HEK293 (cell line): ENCODE measurements at regions not wholly inside any gene's neighbourhood (a gene's known extent, or its start where the extent isn't known, plus 50 kb on each side); places are given as distances from the start of the nearest gene placed in this dataset.

Source experiments
- CTCF ChIA-PET: fragments of 350-600 bp; formaldehyde crosslinking; extraction: SDS; loops from one replicate; lab custom pipeline; 2021; ENCODE audit warnings: antibody characterized with exemption; lab: Yijun Ruan, JAX
- POLR2A ChIA-PET: fragments of 300-600 bp; formaldehyde crosslinking; extraction: SDS; loops from one replicate; lab custom pipeline; 2020; ENCODE audit warnings: antibody characterized with exemption, inconsistent platforms; lab: Yijun Ruan, JAX
- H3K27ac ChIP-seq: fragments of 200-500 bp; sonication (Bioruptor generic); 2 replicates; pipeline ENCODE4 v1.5.1; 2014; ENCODE audit warnings: low read depth, low read length, control low read depth, inconsistent platforms; ENCODE audit errors: extremely low read depth
- H3K36me3 ChIP-seq, 2 experiments: fragments of 200-500 bp in 1 of 2; sonication (Bioruptor generic) in 1 of 2; 1 replicate in 1 of 2; 2 replicates in 1 of 2; pipeline ENCODE4 v1.5.1; 2014 to 2017; ENCODE audit warnings: inconsistent platforms in 2 of 2, low read length in 2 of 2; ENCODE audit not compliant: control insufficient read depth in 2 of 2, insufficient read depth in 1 of 2
- H3K4me1 ChIP-seq: fragments of 200-500 bp; sonication (Bioruptor generic); 2 replicates; pipeline ENCODE4 v1.5.1; 2014; ENCODE audit warnings: mild to moderate bottlenecking, low read length, inconsistent platforms; ENCODE audit not compliant: control insufficient read depth, insufficient read depth
- H3K4me3 ChIP-seq: 2 replicates; pipeline ENCODE4 v1.5.1; 2011; ENCODE audit warnings: low read depth, mild to moderate bottlenecking, control low read depth, low read length, moderate library complexity
- H3K9me3 ChIP-seq: fragments of 200-500 bp; sonication (Bioruptor generic); 2 replicates; pipeline ENCODE4 v1.5.1; 2014; ENCODE audit warnings: low read depth, low read length, inconsistent platforms; ENCODE audit not compliant: control insufficient read depth, insufficient read depth
- BCL11B ChIP-seq: fragments of 450-650 bp; formaldehyde crosslinking; IDR thresholded peaks from 2 replicates; pipeline ENCODE4 v1.5.1; 2016; ENCODE audit warnings: low read depth, missing biosample characterization, missing genetic modification characterization
- CTCF ChIP-seq: fragments of 450-650 bp; formaldehyde crosslinking; IDR thresholded peaks from 2 replicates; pipeline ENCODE4 v1.5.1; 2016; ENCODE audit warnings: missing biosample characterization, missing genetic modification characterization
- ELK4 ChIP-seq: IDR thresholded peaks from 2 replicates; pipeline ENCODE4 v1.6.1; 2011; ENCODE audit warnings: mild to moderate bottlenecking, low read depth, low read length, borderline replicate concordance
- GLI4 ChIP-seq: fragments of 450-650 bp; formaldehyde crosslinking; IDR thresholded peaks from 2 replicates; pipeline ENCODE4 v1.5.1; 2016; ENCODE audit warnings: missing biosample characterization, missing genetic modification characterization
- MYNN ChIP-seq: fragments of 450-650 bp; formaldehyde crosslinking; IDR thresholded peaks from 2 replicates; pipeline ENCODE4 v1.5.1; 2016; ENCODE audit warnings: missing biosample characterization, missing genetic modification characterization, borderline replicate concordance
- MZF1 ChIP-seq: fragments of 450-650 bp; formaldehyde crosslinking; IDR thresholded peaks from 2 replicates; pipeline ENCODE4 v1.5.1; 2017; ENCODE audit warnings: missing biosample characterization, missing genetic modification characterization, borderline replicate concordance
- OVOL3 ChIP-seq: fragments of 450-650 bp; formaldehyde crosslinking; IDR thresholded peaks from 2 replicates; pipeline ENCODE4 v1.5.1; 2016; ENCODE audit warnings: missing biosample characterization, missing genetic modification characterization
- SCRT2 ChIP-seq: fragments of 450-650 bp; formaldehyde crosslinking; IDR thresholded peaks from 2 replicates; pipeline ENCODE4 v1.5.1; 2016; ENCODE audit warnings: missing biosample characterization, missing genetic modification characterization
- SETDB1 ChIP-seq: IDR thresholded peaks from one replicate; pipeline ENCODE4 v1.6.1; 2017; ENCODE audit warnings: mild to moderate bottlenecking, low read length, moderate library complexity, mixed read lengths; ENCODE audit not compliant: insufficient read length
- WT1 ChIP-seq: fragments of 450-650 bp; formaldehyde crosslinking; IDR thresholded peaks from 2 replicates; pipeline ENCODE4 v1.5.1; 2016; ENCODE audit warnings: missing biosample characterization, missing genetic modification characterization
- YY1 ChIP-seq: fragments of 450-650 bp; formaldehyde crosslinking; IDR thresholded peaks from 2 replicates; pipeline ENCODE4 v1.5.1; 2018; ENCODE audit warnings: missing biosample characterization, missing genetic modification characterization
- ZBTB10 ChIP-seq: fragments of 450-650 bp; formaldehyde crosslinking; IDR thresholded peaks from 2 replicates; pipeline ENCODE4 v1.5.1; 2016; ENCODE audit warnings: missing biosample characterization, missing genetic modification characterization
- ZFHX2 ChIP-seq: fragments of 450-650 bp; formaldehyde crosslinking; conservative IDR thresholded peaks from 2 replicates; pipeline ENCODE4 v1.5.1; 2016; ENCODE audit warnings: missing biosample characterization, missing genetic modification characterization
- ZFP41 ChIP-seq: fragments of 450-650 bp; formaldehyde crosslinking; IDR thresholded peaks from 2 replicates; pipeline ENCODE4 v1.5.1; 2016; ENCODE audit warnings: missing biosample characterization, missing genetic modification characterization, borderline replicate concordance
- ZIC2 ChIP-seq: fragments of 450-650 bp; formaldehyde crosslinking; IDR thresholded peaks from 2 replicates; pipeline ENCODE4 v1.5.1; 2016; ENCODE audit warnings: missing biosample characterization, missing genetic modification characterization
- ZNF146 ChIP-seq: fragments of 450-650 bp; formaldehyde crosslinking; IDR thresholded peaks from 2 replicates; pipeline ENCODE4 v1.5.1; 2016; ENCODE audit warnings: missing biosample characterization, missing genetic modification characterization
- ZNF2 ChIP-seq: fragments of 450-650 bp; formaldehyde crosslinking; IDR thresholded peaks from 2 replicates; pipeline ENCODE4 v1.5.1; 2016; ENCODE audit warnings: missing biosample characterization, missing genetic modification characterization
- ZNF211 ChIP-seq: fragments of 450-650 bp; formaldehyde crosslinking; IDR thresholded peaks from 2 replicates; pipeline ENCODE4 v1.5.1; 2016; ENCODE audit warnings: low read depth, missing biosample characterization, missing genetic modification characterization
- ZNF248 ChIP-seq: fragments of 450-650 bp; formaldehyde crosslinking; IDR thresholded peaks from 2 replicates; pipeline ENCODE4 v1.5.1; 2017; ENCODE audit warnings: missing biosample characterization, missing genetic modification characterization
- ZNF341 ChIP-seq: fragments of 450-650 bp; formaldehyde crosslinking; IDR thresholded peaks from 2 replicates; pipeline ENCODE4; 2016; ENCODE audit warnings: low read depth, missing biosample characterization, missing genetic modification characterization
- ZNF530 ChIP-seq: fragments of 450-650 bp; formaldehyde crosslinking; IDR thresholded peaks from 2 replicates; pipeline ENCODE4 v1.5.1; 2016; ENCODE audit warnings: low read depth, missing biosample characterization, missing genetic modification characterization
- ZNF549 ChIP-seq: fragments of 450-650 bp; IDR thresholded peaks from 2 replicates; pipeline ENCODE4 v1.5.1; 2018; ENCODE audit warnings: missing biosample characterization, missing genetic modification characterization, mild to moderate bottlenecking, inconsistent platforms, moderate library complexity
- ZNF623 ChIP-seq: fragments of 450-650 bp; formaldehyde crosslinking; IDR thresholded peaks from 2 replicates; pipeline ENCODE4 v1.5.1; 2016; ENCODE audit warnings: missing biosample characterization, missing genetic modification characterization
- ZSCAN30 ChIP-seq: fragments of 450-650 bp; IDR thresholded peaks from 2 replicates; pipeline ENCODE4 v1.5.1; 2018; ENCODE audit warnings: missing biosample characterization, mild to moderate bottlenecking, missing genetic modification characterization, moderate library complexity
- TF ChIP-seq, protein P1 (sequence below): fragments of 450-650 bp; formaldehyde crosslinking; IDR thresholded peaks from 2 replicates; pipeline ENCODE4 v1.5.1; 2016; ENCODE audit warnings: missing biosample characterization, missing genetic modification characterization
- TF ChIP-seq, protein P2 (sequence below): fragments of 450-650 bp; formaldehyde crosslinking; IDR thresholded peaks from 2 replicates; pipeline ENCODE4 v1.5.1; 2016; ENCODE audit warnings: missing biosample characterization, missing genetic modification characterization

- TF ChIP-seq ZFP41 (tag by site-specific recombination) (no peak), ZNF211 (tag by site-specific recombination) (no peak), ZSCAN30 (tag by site-specific recombination) (no peak), MZF1 (no peak), OVOL3 (no peak), ZNF248 (tag by site-specific recombination) (no peak), ZIC2 (no peak)
- TF ChIP-seq, protein P1, sequence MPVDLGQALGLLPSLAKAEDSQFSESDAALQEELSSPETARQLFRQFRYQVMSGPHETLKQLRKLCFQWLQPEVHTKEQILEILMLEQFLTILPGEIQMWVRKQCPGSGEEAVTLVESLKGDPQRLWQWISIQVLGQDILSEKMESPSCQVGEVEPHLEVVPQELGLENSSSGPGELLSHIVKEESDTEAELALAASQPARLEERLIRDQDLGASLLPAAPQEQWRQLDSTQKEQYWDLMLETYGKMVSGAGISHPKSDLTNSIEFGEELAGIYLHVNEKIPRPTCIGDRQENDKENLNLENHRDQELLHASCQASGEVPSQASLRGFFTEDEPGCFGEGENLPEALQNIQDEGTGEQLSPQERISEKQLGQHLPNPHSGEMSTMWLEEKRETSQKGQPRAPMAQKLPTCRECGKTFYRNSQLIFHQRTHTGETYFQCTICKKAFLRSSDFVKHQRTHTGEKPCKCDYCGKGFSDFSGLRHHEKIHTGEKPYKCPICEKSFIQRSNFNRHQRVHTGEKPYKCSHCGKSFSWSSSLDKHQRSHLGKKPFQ (tag by site-specific recombination), result no peak
- TF ChIP-seq, protein P2, sequence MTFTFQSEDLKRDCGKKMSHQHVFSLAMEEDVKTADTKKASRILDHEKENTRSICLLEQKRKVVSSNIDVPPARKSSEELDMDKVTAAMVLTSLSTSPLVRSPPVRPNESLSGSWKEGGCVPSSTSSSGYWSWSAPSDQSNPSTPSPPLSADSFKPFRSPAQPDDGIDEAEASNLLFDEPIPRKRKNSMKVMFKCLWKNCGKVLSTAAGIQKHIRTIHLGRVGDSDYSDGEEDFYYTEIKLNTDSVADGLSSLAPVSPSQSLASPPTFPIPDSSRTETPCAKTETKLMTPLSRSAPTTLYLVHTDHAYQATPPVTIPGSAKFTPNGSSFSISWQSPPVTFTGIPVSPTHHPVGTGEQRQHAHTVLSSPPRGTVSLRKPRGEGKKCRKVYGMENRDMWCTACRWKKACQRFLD, result no peak
- TF ChIP-seq, all 188 proteins: peak for 0
Observed at GRCh38 chr20:54856202-54856601, 380.8 kb downstream of the DOK5 start (continued).

- POLR2A ChIA-PET, result no interaction called here
- H3K4me3 ChIP-seq, result no peak overlapping the region
Observed at GRCh38 chr20:54849741-54850140, 374.3 kb downstream of the DOK5 start.

DNA sequence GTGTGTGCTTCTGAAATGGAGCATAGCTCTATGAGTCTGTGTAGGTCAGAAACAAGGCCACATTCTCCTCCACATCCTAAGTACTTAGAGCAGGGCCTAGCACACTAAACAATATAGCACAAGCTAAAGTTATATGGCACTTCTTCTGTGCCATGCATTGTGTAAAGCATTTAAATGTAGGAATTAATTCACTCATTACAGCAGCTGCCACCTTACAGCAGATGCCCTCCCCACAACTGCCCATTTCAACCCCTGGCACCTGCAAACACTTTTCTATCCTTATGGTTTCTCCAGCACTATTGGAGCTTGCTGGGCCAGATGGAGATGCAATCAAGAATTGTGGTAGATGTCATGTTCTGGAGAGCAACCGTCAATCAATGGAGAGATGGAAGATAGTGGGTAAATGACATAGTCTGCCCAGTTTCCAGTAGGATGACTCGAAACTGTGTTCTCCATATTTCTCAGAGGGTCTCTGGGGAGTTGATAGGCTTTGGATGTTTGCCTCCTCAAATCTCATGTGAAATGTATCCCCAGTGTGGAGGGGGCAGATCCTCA lies 373.7 kb downstream of the DOK5 start:
- ChIA-PET POLR2A (no interaction called here), CTCF (no interaction called here)
- Histone ChIP-seq H3K4me1 (no peaks in the 10 kb centered on the region), H3K9me3 (no peaks in the 10 kb centered on the region), H3K36me3 (no peaks in the 10 kb centered on the region), H3K27ac (no peak overlapping the region), H3K4me3 (no peak overlapping the region)
- TF ChIP-seq ZNF146 (tag by site-specific recombination) (no peak), ZNF341 (tag by site-specific recombination) (no peak), SETDB1 (no peak), ZFHX2 (tag by site-specific recombination) (no peak), ZNF530 (tag by site-specific recombination) (no peak), SCRT2 (tag by site-specific recombination) (no peak), ZBTB10 (tag by site-specific recombination) (no peak), ZNF2 (tag by site-specific recombination) (no peak), GLI4 (tag by site-specific recombination) (no peak), ZNF623 (tag by site-specific recombination) (no peak), ELK4 (no peak), MYNN (tag by site-specific recombination) (no peak), YY1 (no peak), BCL11B (tag by site-specific recombination) (no peak)

More at GRCh38 chr20:54849741-54850140, 374.3 kb downstream of the DOK5 start:
- CTCF ChIA-PET, result no interaction called here
- Histone ChIP-seq H3K9me3 (no peaks in the 10 kb centered on the region), H3K36me3 (no peaks in the 10 kb centered on the region), H3K27ac (no peak overlapping the region), H3K4me1 (no peaks in the 10 kb centered on the region)
- no peak for TF ChIP-seq ZNF549
- TF ChIP-seq WT1 (tag by site-specific recombination), result no peak
- TF ChIP-seq CTCF (tag by site-specific recombination), result no peak
